Peyer's patch (tissue), 4 donors: ENCODE measurements at regions not wholly inside any gene's neighbourhood (a gene's known extent, or its start where the extent isn't known, plus 50 kb on each side); places are given as distances from the start of the nearest gene placed in this dataset.

Source experiments
- CTCF ChIP-seq, 6 experiments: fragments of 450-650 bp in 4 of 6; fragments of 200-600 bp in 2 of 6; sonication (generic) in 1 of 6; IDR thresholded peaks; one replicate each; pipeline ENCODE4 v1.5.1; 2017 to 2019; ENCODE audit warnings: antibody characterized with exemption in 6 of 6, mild to moderate bottlenecking in 3 of 6, moderate library complexity in 1 of 6
- POLR2A ChIP-seq, 2 donors: fragments of 450-650 bp; IDR thresholded peaks; one replicate each; pipeline ENCODE4 v1.5.1; 2017; ENCODE audit warnings: antibody characterized with exemption in 2 of 2, mild to moderate bottlenecking in 2 of 2, moderate library complexity in 2 of 2

- TF ChIP-seq POLR2A (IDR thresholded peaks at IDR 0.05) (no peak), CTCF (IDR thresholded peaks at IDR 0.05) (no peak)
Measured at GRCh38 chr16:59060207-59060606, 326.1 kb upstream of the GOT2 start.
